Upper lobe of right lung (tissue), 1 donor: ENCODE measurements at regions not wholly inside any gene's neighbourhood (a gene's known extent, or its start where the extent isn't known, plus 50 kb on each side); places are given as distances from the start of the nearest gene placed in this dataset.
"Not testable (repeated sequence)": the region's sequence is repeated elsewhere in the genome, so short reads cannot be mapped to it uniquely, and the experiment has no call there.

Experiments
- ATAC-seq: fragments of 200-7000 bp; cut with Tn5 transposase; one replicate; pipeline ENCODE4 v1.9.1; 2020; ENCODE audit warnings: mild to moderate bottlenecking, moderate library complexity
- DNase-seq: peaks from one replicate; pipeline ENCODE4 v3.0.0-alpha.2; 2020
- H3K27ac ChIP-seq: fragments of 200-600 bp; one replicate; pipeline ENCODE4 v1.8.0; 2022
- H3K27me3 ChIP-seq: fragments of 200-600 bp; one replicate; pipeline ENCODE4 v1.8.0; 2022; ENCODE audit warnings: mild to moderate bottlenecking
- H3K36me3 ChIP-seq: fragments of 200-600 bp; one replicate; pipeline ENCODE4 v1.8.0; 2022
- H3K4me1 ChIP-seq: fragments of 200-600 bp; one replicate; pipeline ENCODE4 v1.8.0; 2022
- H3K4me3 ChIP-seq: fragments of 200-600 bp; one replicate; pipeline ENCODE4 v1.8.0; 2022; ENCODE audit warnings: mild to moderate bottlenecking
- H3K9me3 ChIP-seq: fragments of 200-600 bp; one replicate; pipeline ENCODE4 v1.8.0; 2022
- CTCF ChIP-seq: fragments of 200-600 bp; IDR thresholded peaks from one replicate; pipeline ENCODE4 v1.8.0; 2022; ENCODE audit warnings: antibody characterized with exemption
- intact Hi-C: fragments of 100-400 bp; cut with DNase I; formaldehyde crosslinking; loops from one replicate; pipeline ENCODE4 v1.11.0; 2022
- donor health status: DM: no; HTN: yes; CAD: no; lungs with severe emphysema.

- intact Hi-C loops: no loop called here
- no peak for TF ChIP-seq CTCF
Observed at GRCh38 chr7:114273218-114273617, 141.4 kb upstream of the FOXP2 start.

GRCh38 chr7:114269714-114270113 lies 144.9 kb upstream of the FOXP2 start:
- Histone ChIP-seq H3K4me3 (no peak overlapping the region), H3K27me3 (no peaks in the 10 kb centered on the region), H3K36me3 (no peaks in the 10 kb centered on the region), H3K27ac (no peak overlapping the region), H3K4me1 (no peaks in the 10 kb centered on the region), H3K9me3 (no peaks in the 10 kb centered on the region)
- no peak for TF ChIP-seq CTCF
- no peak for ATAC-seq
- intact Hi-C loops: no loop called here
- no peak for DNase-seq

More at GRCh38 chr7:114273218-114273617, 141.4 kb upstream of the FOXP2 start:
- ATAC-seq (no peak), DNase-seq (no peak)
- Histone ChIP-seq H3K9me3 (no peaks in the 10 kb centered on the region), H3K27ac (no peak overlapping the region), H3K27me3 (no peaks in the 10 kb centered on the region), H3K4me1 (no peaks in the 10 kb centered on the region), H3K36me3 (no peaks in the 10 kb centered on the region), H3K4me3 (no peak overlapping the region)

GRCh38 chr7:114267550-114267949 lies 147.1 kb upstream of the FOXP2 start:
- H3K9me3 ChIP-seq, H3K27me3 ChIP-seq, ATAC-seq, H3K4me3 ChIP-seq, H3K27ac ChIP-seq, DNase-seq, H3K4me1 ChIP-seq, intact Hi-C loops, H3K36me3 ChIP-seq: not testable (repeated sequence)

- intact Hi-C loops: no loop called here
- Histone ChIP-seq H3K27me3 (no peaks in the 10 kb centered on the region), H3K27ac (no peak overlapping the region), H3K9me3 (no peaks in the 10 kb centered on the region), H3K4me1 (no peaks in the 10 kb centered on the region), H3K36me3 (no peaks in the 10 kb centered on the region), H3K4me3 (no peak overlapping the region)
- TF ChIP-seq CTCF: no peak
- ATAC-seq (no peak), DNase-seq (no peak)
Observed at GRCh38 chr7:114264023-114264422, 150.6 kb upstream of the FOXP2 start.

GRCh38 chr7:114263219-114263618 lies 151.4 kb upstream of the FOXP2 start:
- DNase-seq (no peak), ATAC-seq (no peak)
- H3K27me3 ChIP-seq: no peaks in the 10 kb centered on the region
- intact Hi-C loops: no loop called here
- TF ChIP-seq CTCF: no peak
- no peak overlapping the region for H3K4me3 ChIP-seq
- H3K9me3 ChIP-seq: no peaks in the 10 kb centered on the region
- H3K4me1 ChIP-seq: no peaks in the 10 kb centered on the region
- no peak overlapping the region for H3K27ac ChIP-seq
- H3K36me3 ChIP-seq: no peaks in the 10 kb centered on the region

GRCh38 chr7:114255404-114255841 lies 159.2 kb upstream of the FOXP2 start:
- intact Hi-C loops: no loop called here
- H3K4me1 ChIP-seq: no peaks in the 10 kb centered on the region
- no peaks in the 10 kb centered on the region for H3K9me3 ChIP-seq
- ATAC-seq (no peak), DNase-seq (no peak)
- no peak overlapping the region for H3K27ac ChIP-seq
- H3K36me3 ChIP-seq: no peaks in the 10 kb centered on the region
- H3K27me3 ChIP-seq: no peaks in the 10 kb centered on the region
- no peak overlapping the region for H3K4me3 ChIP-seq
- no peak for TF ChIP-seq CTCF
